NB4 (cell line): ENCODE measurements at regions not wholly inside any gene's neighbourhood (a gene's known extent, or its start where the extent isn't known, plus 50 kb on each side); places are given as distances from the start of the nearest gene placed in this dataset.

Experiments
- DNase-seq: peaks from one replicate; pipeline ENCODE4 v3.0.0; 2010; ENCODE audit warnings: low read depth
- H3K4me3 ChIP-seq: one replicate; pipeline ENCODE4 v1.5.1; 2011; ENCODE audit warnings: mild to moderate bottlenecking, low read depth, low read length, moderate library complexity
- MYC ChIP-seq: IDR thresholded peaks from 2 replicates; pipeline ENCODE4 v1.6.1; 2011; ENCODE audit warnings: low read depth, low read length
- POLR2A ChIP-seq: IDR thresholded peaks from 2 replicates; pipeline ENCODE4 v1.6.1; 2011; ENCODE audit warnings: mild to moderate bottlenecking; ENCODE audit not compliant: insufficient read length; ENCODE audit errors: extremely low read depth
- TF ChIP-seq, protein P1 (sequence below): IDR thresholded peaks from one replicate; pipeline ENCODE4 v1.5.1; 2012; ENCODE audit warnings: low read depth, low read length
- TF ChIP-seq, protein P2 (sequence below): IDR thresholded peaks from 2 replicates; pipeline ENCODE4 v1.6.1; 2011; ENCODE audit warnings: low read depth, low read length

DNA sequence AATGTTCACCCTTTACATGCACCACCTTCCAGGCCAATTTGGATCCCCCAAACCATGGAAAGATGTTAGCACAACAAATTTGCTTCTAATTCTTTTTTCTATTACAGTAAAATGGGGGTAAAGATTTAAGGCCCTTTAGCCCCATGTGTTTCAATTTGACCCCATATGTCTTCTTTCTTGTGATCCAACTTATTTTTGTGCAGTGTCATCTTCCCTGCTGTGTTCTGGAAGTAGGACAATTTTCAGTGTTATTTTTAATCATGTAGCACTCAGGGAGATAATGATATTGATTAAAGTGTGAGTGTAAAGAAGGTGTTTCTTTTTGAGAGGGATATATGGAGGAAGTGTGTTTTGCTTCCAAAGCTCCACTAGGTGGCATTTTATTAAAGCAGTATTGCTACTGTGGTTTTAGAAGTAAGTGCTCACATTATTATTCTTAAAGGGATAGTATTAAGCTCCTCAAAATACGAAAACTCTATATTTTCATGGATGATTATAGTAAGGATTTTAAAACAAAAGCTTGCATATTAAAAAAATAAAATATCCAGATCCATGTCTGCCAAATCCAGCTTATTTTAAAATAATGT lies 118.7 kb upstream of the ATP10B start:
- TF ChIP-seq, protein P1, sequence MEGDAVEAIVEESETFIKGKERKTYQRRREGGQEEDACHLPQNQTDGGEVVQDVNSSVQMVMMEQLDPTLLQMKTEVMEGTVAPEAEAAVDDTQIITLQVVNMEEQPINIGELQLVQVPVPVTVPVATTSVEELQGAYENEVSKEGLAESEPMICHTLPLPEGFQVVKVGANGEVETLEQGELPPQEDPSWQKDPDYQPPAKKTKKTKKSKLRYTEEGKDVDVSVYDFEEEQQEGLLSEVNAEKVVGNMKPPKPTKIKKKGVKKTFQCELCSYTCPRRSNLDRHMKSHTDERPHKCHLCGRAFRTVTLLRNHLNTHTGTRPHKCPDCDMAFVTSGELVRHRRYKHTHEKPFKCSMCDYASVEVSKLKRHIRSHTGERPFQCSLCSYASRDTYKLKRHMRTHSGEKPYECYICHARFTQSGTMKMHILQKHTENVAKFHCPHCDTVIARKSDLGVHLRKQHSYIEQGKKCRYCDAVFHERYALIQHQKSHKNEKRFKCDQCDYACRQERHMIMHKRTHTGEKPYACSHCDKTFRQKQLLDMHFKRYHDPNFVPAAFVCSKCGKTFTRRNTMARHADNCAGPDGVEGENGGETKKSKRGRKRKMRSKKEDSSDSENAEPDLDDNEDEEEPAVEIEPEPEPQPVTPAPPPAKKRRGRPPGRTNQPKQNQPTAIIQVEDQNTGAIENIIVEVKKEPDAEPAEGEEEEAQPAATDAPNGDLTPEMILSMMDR, result no peak
- no peak for TF ChIP-seq MYC
- TF ChIP-seq, protein P2, sequence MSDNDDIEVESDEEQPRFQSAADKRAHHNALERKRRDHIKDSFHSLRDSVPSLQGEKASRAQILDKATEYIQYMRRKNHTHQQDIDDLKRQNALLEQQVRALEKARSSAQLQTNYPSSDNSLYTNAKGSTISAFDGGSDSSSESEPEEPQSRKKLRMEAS, result no peak
- TF ChIP-seq POLR2A, result no peak
- no peak overlapping the region for H3K4me3 ChIP-seq
- DNase-seq, result peak; percentile 6

DNA sequence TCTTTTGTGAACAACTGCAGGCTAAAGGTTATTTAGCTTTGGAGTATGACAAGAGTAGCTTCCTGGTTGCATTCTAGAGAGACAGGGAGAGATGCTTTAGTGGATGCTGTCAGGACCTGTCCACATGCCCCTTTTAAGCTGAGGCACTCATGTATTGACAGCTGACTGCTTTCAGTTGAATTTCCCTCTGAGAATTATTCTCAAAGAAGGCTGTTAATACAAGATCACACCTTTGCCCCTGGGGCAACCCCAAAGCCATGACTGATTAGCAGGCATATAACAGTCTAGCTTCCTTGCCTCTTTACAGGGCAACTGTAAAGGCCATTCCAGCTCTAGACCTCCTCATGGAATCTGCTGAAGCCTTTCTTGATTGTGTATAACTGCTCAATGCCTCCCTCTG lies 117.6 kb upstream of the ATP10B start:
- TF ChIP-seq POLR2A, result no peak
- TF ChIP-seq, protein P2, result no peak
- TF ChIP-seq MYC, result no peak
- TF ChIP-seq, protein P1, result no peak
- DNase-seq, result no peak

DNA sequence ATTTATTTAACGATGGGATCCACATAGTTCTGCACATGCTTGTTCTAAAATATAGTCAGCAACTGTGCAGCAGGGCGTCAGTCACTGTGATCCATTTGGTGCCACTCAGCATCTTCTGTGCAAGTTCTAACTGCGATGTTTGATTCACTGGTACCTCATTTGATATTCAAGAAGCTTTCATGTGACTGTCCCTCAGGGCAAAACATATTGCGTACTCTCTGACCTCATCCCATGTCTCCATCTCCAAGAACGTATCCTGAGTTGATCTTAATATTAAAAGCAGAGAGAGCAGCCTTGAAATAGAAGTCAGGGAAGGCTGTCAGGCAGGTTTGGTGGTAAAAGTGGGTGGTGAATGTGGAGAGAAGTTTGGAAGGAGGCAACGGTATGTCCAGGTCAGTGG lies 116.5 kb upstream of the ATP10B start:
- TF ChIP-seq POLR2A (no peak), MYC (no peak)
- TF ChIP-seq, protein P1, result no peak
- TF ChIP-seq, protein P2, result no peak
- no peak for DNase-seq
- H3K4me3 ChIP-seq, result no peak overlapping the region

More for the DNA sequence above, 117.6 kb upstream of the ATP10B start:
- no peak overlapping the region for H3K4me3 ChIP-seq

DNA sequence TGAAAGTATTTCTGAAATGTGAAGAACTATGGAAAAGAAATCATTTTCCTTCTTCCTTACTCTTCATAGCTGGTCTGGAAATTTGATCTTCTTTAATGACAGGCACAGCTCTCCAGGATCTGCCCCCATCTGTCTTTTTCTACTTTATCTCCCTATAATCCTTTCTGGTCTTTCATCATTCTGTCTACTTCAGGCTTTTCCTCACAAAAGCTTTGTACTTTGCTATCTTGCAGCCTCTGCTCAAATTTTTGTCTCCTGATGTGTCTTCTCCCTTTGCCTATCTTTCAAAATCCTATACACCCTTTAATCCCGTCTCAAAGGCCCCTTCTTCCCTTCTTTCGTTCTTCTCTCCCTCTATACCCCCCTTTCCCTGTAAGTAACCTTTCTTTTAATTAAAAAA lies 114.9 kb upstream of the ATP10B start:
- DNase-seq, result no peak
- TF ChIP-seq, protein P2, result no peak
- TF ChIP-seq MYC, result no peak
- no peak for TF ChIP-seq POLR2A
- TF ChIP-seq, protein P1, result no peak
- no peak overlapping the region for H3K4me3 ChIP-seq

DNA sequence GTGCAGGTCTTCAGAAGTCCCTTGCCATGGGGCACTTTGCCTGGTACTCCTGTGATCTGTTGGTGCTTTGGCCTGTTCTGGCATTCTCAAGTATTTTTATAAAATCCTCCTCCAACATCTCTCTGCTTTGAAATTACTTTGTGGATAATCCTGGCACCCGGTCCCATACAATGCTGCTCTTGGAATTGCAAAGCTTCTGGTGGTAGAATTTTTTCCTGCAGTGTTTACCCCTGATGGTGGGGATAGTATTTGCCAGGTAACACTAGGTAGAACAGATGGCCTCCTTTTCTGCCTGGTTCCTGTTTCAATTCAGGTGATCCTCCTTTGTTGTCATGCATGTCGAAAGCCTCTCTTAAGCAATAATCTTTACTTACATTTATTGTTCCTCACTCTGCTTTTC lies 109.8 kb upstream of the ATP10B start:
- H3K4me3 ChIP-seq, result no peak overlapping the region
- no peak for DNase-seq
- TF ChIP-seq MYC, result no peak
- TF ChIP-seq, protein P2, result no peak
- TF ChIP-seq POLR2A, result no peak
- TF ChIP-seq, protein P1, result no peak

DNA sequence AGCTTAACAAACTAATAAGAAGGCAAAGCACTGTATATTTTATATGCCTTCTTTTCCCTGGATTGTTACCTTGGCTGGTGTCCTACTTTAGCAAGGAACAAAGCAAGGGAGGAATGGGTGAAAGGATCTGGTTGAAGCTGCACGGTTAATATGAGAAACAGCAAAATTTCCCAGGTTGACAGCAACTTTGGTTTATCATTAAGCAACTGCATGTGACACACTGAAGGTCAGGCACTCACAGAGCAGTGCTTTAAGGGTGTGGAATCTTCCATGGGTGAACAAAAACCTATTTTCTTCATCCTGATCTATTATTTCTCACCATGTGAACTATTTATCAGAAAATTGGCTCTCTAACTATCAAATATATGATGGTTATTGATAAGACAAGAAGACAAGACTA lies 109.0 kb upstream of the ATP10B start:
- DNase-seq, result no peak
- H3K4me3 ChIP-seq, result no peak overlapping the region
- TF ChIP-seq, protein P1, result no peak
- no peak for TF ChIP-seq POLR2A
- no peak for TF ChIP-seq MYC
- TF ChIP-seq, protein P2, result no peak
